Kidney (tissue), 13 donors: ENCODE measurements at regions not wholly inside any gene's neighbourhood (a gene's known extent, or its start where the extent isn't known, plus 50 kb on each side); places are given as distances from the start of the nearest gene placed in this dataset.

Source experiments
- DNase-seq, 5 donors: peaks; one replicate each; pipeline ENCODE4 v3.0.0-alpha.2; 2013 to 2020
- FAIRE-seq: peaks from 2 replicates; lab custom pipeline; 2012; peaks lifted over from hg19 to GRCh38; lab: Jason Lieb, UNC
- H3K27ac ChIP-seq, 2 donors: one replicate each; pipeline ENCODE4 v1.7.0; 2013; ENCODE audit warnings: low read depth in 2 of 2, low read length in 2 of 2, inconsistent platforms in 1 of 2
- H3K27me3 ChIP-seq: one replicate; pipeline ENCODE4 v1.7.1; 2013; ENCODE audit warnings: low read length, inconsistent platforms; ENCODE audit not compliant: control insufficient read depth, insufficient read depth
- H3K36me3 ChIP-seq, 3 donors: one replicate each; pipeline versions ENCODE4 v1.7.0 to v1.7.1; 2013; ENCODE audit warnings: low read length in 3 of 3, control low read depth in 1 of 3, inconsistent platforms in 1 of 3; ENCODE audit not compliant: insufficient read depth in 3 of 3, control insufficient read depth in 2 of 3
- H3K4me1 ChIP-seq, 3 donors: one replicate each; pipeline versions ENCODE4 v1.7.0 to v1.7.1; 2013; ENCODE audit warnings: low read length in 3 of 3, inconsistent platforms in 1 of 3, low read depth in 1 of 3; ENCODE audit not compliant: control insufficient read depth in 2 of 3, insufficient read depth in 2 of 3
- H3K4me3 ChIP-seq, 3 donors: one replicate each; pipeline versions ENCODE4 v1.7.0 to v1.8.1; 2013; ENCODE audit warnings: low read length in 3 of 3, control low read depth in 1 of 3, inconsistent platforms in 1 of 3
- H3K9ac ChIP-seq, 3 donors: one replicate each; pipeline versions ENCODE4 v1.7.0 to v1.7.1; 2013; ENCODE audit warnings: low read length in 3 of 3, control low read depth in 1 of 3, inconsistent platforms in 1 of 3
- H3K9me3 ChIP-seq, 3 donors: one replicate each; pipeline versions ENCODE4 v1.7.0 to v1.7.1; 2013; ENCODE audit warnings: low read length in 3 of 3, control low read depth in 1 of 3, inconsistent platforms in 1 of 3; ENCODE audit not compliant: control insufficient read depth in 2 of 3, insufficient read depth in 1 of 3
- intact Hi-C: fragments of 100-400 bp; cut with DNase I; formaldehyde crosslinking; loops from one replicate; pipeline ENCODE4 v1.11.1; 2022
- TF ChIP-seq, protein P1 (sequence below): IDR thresholded peaks from 3 replicates; pipeline ENCODE4 v1.5.1; 2012; ENCODE audit warnings: mild to moderate bottlenecking, moderate library complexity, borderline replicate concordance; ENCODE audit not compliant: insufficient read depth; ENCODE audit errors: extremely low read depth
- donor health status: control.
- donor health status: control.
- donor health status: control.
- donor health status: control.
- donor health status: control.
- donor health status: DM: yes; HTN: yes; CAD: no.
- donor health status: Normal renal cell carcinoma (clear cell type).

DNA sequence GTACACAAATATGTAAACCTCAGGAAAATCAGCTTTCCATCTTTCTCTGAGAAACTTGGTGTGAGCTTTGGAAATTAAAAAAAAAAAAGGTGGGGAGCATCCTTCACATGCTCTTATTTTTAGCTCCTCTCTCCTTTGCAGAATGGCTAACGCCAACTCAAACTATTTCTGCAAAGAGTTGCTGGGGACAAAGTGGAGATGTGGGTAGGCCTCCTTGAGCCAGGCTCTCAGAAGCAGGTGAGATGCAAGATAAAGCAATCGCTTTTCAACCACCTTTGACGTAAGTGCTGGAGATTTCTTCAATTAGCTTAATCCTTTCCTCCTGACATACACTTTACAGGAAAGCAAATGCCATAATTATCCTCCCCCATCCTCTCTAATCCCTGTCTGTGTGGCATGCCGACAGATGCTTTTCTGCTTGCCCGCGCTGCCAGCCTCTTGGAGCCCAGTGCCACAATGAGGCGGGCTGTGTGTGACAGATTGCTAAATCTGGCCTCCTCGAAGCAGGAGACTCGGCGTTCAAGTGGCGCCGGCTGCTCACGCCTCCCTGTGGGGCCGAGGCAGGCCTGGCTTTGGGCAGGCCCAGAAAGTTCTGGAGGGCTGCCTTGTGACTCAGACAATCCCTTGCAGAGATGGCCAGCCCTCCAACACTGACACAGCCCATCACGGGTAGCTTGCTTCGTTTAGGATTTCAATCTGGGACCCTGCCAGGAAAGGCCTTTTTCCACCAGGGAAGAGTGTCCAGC lies 64.9 kb upstream of the SOD3 start:
- no peak overlapping the region for H3K4me3 ChIP-seq
- DNase-seq (no peak), FAIRE-seq (no peak)
- H3K27me3 ChIP-seq = no peaks in the 10 kb centered on the region
- H3K27ac ChIP-seq = no peak overlapping the region
- no peak overlapping the region for H3K9ac ChIP-seq
- H3K36me3 ChIP-seq = no peaks in the 10 kb centered on the region
- no peaks in the 10 kb centered on the region for H3K9me3 ChIP-seq
- intact Hi-C loops = no loop called here
- TF ChIP-seq, protein P1, sequence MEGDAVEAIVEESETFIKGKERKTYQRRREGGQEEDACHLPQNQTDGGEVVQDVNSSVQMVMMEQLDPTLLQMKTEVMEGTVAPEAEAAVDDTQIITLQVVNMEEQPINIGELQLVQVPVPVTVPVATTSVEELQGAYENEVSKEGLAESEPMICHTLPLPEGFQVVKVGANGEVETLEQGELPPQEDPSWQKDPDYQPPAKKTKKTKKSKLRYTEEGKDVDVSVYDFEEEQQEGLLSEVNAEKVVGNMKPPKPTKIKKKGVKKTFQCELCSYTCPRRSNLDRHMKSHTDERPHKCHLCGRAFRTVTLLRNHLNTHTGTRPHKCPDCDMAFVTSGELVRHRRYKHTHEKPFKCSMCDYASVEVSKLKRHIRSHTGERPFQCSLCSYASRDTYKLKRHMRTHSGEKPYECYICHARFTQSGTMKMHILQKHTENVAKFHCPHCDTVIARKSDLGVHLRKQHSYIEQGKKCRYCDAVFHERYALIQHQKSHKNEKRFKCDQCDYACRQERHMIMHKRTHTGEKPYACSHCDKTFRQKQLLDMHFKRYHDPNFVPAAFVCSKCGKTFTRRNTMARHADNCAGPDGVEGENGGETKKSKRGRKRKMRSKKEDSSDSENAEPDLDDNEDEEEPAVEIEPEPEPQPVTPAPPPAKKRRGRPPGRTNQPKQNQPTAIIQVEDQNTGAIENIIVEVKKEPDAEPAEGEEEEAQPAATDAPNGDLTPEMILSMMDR = no peak
- no peaks in the 10 kb centered on the region for H3K4me1 ChIP-seq

- Histone ChIP-seq H3K27ac (no peak overlapping the region), H3K36me3 (no peaks in the 10 kb centered on the region), H3K4me3 (no peak overlapping the region), H3K9ac (no peak overlapping the region), H3K4me1 (no peaks in the 10 kb centered on the region), H3K9me3 (no peaks in the 10 kb centered on the region), H3K27me3 (no peaks in the 10 kb centered on the region)
- TF ChIP-seq, protein P1 = no peak
- intact Hi-C loops = no loop called here
- no peak for DNase-seq
- FAIRE-seq = no peak
Measured at GRCh38 chr4:24731448-24731847, 63.9 kb upstream of the SOD3 start.

- FAIRE-seq = no peak
Measured at GRCh38 chr4:24734511-24734910, 60.9 kb upstream of the SOD3 start.

More at GRCh38 chr4:24734511-24734910, 60.9 kb upstream of the SOD3 start:
- H3K36me3 ChIP-seq = no peaks in the 10 kb centered on the region
- H3K9ac ChIP-seq = no peak overlapping the region
- intact Hi-C loops = no loop called here
- H3K9me3 ChIP-seq = peaks cover 0 to 4% (median 0%) of the 10 kb centered on the region in 3 donors
- no peaks in the 10 kb centered on the region for H3K4me1 ChIP-seq
- no peak overlapping the region for H3K27ac ChIP-seq
- H3K4me3 ChIP-seq = no peak overlapping the region
- no peaks in the 10 kb centered on the region for H3K27me3 ChIP-seq
- TF ChIP-seq, protein P1 = no peak
- DNase-seq = no peak
